ENCODE measurements at regions not wholly inside any gene's neighbourhood (a gene's known extent, or its start where the extent isn't known, plus 50 kb on each side); places are given as distances from the start of the nearest gene placed in this dataset.
A peak's percentile ranks its signal among the peaks of the same experiment; 100 is the strongest.

DNA sequence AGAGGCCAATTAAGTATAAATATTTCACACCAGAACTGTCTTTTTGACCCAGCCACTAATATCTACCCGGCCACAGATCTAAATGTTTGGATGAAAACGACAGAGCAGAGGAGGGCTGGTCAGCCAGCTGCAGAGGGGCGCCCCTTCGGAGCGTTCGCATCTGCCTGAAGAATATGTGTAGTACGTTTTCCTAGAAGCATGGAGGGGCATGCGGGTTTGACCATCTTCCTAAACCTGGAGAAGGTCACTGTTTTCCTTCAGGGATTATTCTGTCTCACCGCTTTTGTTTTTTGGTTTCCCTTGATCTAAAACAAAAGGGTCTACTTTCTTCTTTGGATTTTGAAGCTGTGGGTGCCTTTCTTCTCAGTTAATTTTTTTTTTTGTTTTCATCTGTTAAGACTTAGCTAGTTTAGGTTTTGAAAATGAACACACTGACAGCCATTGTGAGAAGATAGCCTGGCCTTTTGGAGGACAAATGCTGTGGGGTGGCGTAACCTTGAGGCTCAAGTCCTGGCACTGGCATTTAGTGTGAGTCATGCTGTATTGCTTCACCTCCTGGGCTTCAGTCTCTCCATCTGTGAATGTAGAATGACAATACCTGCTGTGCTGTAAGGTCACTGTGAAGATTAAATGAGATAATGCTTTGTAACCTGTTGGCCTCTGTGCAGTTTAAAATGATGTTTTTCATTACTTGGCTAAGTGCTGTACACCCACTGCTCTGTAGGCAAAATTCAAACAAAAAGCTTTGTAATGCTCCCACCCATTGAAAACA is 74.1 kb upstream of the IRF2BP2 start:
- no peak for DNase-seq

- DNase-seq = no peak
Observed at GRCh38 chr1:234683127-234683860, 73.3 kb upstream of the IRF2BP2 start.

- no peak for DNase-seq
Observed at GRCh38 chr1:234681990-234682389, 72.0 kb upstream of the IRF2BP2 start.

GRCh38 chr1:234681065-234681464 is 71.1 kb upstream of the IRF2BP2 start:
- DNase-seq = no peak

DNA sequence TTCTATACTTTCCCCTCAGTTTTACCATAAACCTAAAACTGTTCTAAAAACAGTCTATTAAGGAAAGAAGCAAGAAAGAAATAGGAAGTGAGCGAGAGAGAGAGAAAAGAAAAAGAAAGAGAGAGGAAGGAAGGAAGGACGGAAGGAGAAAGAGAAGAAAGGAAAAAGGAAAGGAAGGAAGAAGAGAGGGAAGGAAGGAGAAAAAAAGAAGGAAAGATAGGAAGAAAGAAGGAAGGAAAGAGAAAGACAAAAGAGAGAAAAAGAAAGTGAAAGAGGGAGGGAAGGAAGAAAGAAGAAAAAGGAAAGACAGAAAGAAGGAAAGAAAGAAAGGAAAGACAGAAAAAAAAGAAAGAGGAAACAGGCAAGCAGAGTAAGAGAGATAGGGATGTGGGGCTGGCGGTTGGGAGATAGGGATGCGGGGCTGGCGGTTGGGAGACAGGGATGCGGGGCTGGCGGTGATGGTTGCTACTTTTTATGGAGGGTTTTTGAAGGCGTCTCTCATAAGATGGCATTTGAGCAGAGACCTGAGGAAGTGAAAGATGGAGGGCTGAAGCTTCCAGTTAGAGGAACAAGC is 70.4 kb upstream of the IRF2BP2 start:
- no peak for DNase-seq

- DNase-seq = peak; percentile 28
Observed at GRCh38 chr1:234676103-234676594, 66.2 kb upstream of the IRF2BP2 start.

DNA sequence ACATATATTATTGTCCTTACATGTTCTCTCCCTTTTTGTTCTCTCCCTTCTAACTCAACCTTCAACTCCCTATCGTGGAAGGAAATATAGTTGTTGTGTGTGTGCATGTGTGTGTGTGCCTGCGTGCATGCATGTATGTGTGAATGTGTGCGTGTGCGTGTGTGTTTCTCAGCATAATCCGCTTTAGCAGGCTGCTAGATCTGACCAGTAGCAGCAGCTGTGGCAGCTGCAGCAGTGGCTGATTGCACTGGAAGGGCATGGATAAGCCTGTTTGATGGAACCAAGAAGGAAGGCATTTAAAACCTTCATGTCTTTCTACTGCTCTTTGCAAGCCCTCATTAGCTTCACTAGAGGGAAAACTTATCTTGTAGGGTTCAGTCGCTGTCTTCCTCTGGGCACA is 65.6 kb upstream of the IRF2BP2 start:
- no peak for DNase-seq

GRCh38 chr1:234675006-234675405 is 65.0 kb upstream of the IRF2BP2 start:
- no peak for DNase-seq

DNA sequence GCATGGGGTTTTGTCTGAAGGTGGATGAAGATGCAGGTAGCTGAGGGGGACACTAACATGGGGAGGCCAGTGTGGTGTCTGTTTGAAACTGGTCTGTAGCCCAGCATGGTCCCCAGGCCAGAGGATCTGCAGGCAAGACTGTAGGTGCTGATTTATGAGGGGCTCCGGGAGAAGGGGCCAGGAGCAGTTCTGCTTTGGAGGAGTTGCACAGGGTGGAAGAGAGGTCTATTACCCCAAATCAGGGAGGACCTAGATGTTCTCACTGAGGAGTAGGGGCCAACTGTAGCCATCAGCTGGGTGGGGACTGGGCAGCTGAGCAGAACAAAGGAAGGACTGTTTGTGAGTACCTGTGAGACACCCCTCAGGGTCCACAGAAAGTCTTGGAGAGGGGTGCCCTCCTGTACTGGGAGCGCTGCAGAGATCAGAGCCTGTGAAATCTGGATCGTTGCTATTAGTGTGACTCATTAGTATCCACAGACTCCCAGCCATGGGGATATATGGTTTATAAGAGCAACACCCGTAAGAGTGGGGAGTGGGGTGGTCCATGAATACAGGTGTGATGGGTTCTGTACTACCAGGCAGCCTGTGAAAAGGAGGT is 64.3 kb upstream of the IRF2BP2 start:
- no peak for DNase-seq

DNA sequence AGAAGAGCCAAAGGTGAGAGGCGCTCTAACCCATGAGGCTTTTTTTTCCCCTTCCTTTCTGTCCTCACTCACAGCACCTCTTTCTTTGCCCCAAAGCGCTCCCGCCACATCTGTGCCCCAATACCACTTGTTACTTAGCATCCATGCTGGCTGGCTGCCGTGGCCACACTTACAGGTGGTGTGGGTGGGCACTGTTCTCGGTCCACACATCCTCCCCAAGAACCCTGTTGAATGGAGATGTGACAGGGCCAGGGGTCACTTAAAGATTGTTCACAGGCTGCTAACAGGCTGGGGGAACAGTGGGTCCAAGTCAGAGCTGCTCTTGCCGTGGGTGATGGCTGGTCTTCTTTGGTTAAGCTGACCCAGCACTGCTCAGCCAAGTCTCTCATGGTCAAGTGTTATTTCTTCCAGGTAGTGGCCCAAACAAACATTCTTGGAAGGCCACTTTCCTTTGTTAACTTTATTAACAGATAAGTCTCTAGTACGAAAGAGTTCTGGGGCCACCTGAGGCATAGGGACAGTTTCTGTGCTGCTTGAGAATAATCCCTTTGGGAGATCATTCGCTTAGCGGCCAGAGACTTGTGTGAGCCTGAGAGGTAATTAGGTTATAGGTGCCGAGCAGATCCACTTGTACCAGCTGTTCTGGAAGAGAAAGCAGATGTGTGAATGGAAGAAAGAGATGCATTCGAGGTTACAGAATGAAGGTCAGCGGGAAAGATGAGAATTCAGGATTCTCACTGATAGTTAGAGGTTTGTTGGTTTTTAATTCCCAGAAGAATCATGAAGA is 62.6 kb upstream of the IRF2BP2 start:
- DNase-seq = no peak

DNA sequence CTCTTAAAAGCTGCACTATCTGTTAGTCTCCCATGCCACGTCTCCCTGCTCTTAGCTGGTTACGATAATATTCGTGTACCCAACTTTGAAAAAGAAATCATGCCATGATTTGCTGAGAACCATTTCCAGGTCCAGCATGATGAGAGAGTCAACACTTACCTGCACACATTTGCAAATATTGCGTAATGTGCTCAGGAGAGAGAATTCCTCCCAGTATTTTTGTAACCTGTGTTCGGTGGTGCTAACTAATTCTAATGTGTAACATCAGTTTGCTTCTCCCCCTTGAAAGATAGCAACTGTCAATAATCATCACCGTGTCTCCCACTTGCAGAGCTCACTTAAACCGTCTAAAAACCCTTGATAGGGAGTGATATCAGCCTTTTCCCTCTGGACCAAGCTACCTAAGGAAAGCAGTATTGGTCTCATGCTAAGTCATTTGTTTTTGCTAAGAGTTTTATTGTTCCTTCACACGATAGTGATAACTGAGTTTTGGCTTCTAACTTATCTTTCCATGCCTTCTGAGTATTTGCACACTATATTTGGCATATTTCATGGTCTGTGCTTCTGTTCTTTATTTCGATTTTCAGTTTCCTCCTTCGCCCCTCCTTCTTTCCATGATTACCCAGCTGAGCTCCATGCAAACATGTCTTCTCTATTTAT is 61.1 kb upstream of the IRF2BP2 start:
- no peak for DNase-seq

GRCh38 chr1:234669499-234669898 is 59.5 kb upstream of the IRF2BP2 start:
- DNase-seq = no peak

GRCh38 chr1:234668577-234668955 is 58.6 kb upstream of the IRF2BP2 start:
- DNase-seq = no peak

- DNase-seq = no peak
Observed at GRCh38 chr1:234667600-234668576, 57.9 kb upstream of the IRF2BP2 start.

- DNase-seq = no peak
Observed at GRCh38 chr1:234666761-234667160, 56.8 kb upstream of the IRF2BP2 start.

GRCh38 chr1:234665975-234666605 is 56.1 kb upstream of the IRF2BP2 start:
- DNase-seq = no peak

GRCh38 chr1:234662148-234662547 is 52.2 kb upstream of the IRF2BP2 start:
- no peak for DNase-seq

- no peak for DNase-seq
Observed at GRCh38 chr1:234661317-234661928, 51.4 kb upstream of the IRF2BP2 start.

GRCh38 chr1:234660536-234661316 is 50.7 kb upstream of the IRF2BP2 start:
- no peak for DNase-seq

All from amniotic stem cell (primary cell).